Prostate gland (tissue), 2 donors: ENCODE measurements at regions not wholly inside any gene's neighbourhood (a gene's known extent, or its start where the extent isn't known, plus 50 kb on each side); places are given as distances from the start of the nearest gene placed in this dataset.

Source experiments
- DNase-seq: peaks from one replicate; pipeline ENCODE4 v3.0.0-alpha.2; 2019; ENCODE audit warnings: low spot score
- H3K27ac ChIP-seq, 2 donors: fragments of 200-600 bp; sonication (generic); 2 replicates each; pipeline ENCODE4 v1.5.1; 2017 to 2019
- H3K27me3 ChIP-seq: fragments of 200-600 bp; sonication (generic); replicated peaks from 2 replicates; pipeline ENCODE4 v1.5.1; 2019; ENCODE audit not compliant: insufficient read depth
- H3K36me3 ChIP-seq, 2 donors: fragments of 200-600 bp; sonication (generic); 1 replicate in 1 of 2; 2 replicates in 1 of 2; pipeline versions ENCODE4 v1.5.1 to v1.8.1; 2017 to 2019
- H3K4me1 ChIP-seq: fragments of 200-600 bp; sonication (generic); replicated peaks from 2 replicates; pipeline ENCODE4 v1.5.1; 2019
- H3K4me3 ChIP-seq, 2 donors: fragments of 200-600 bp; sonication (generic); 2 replicates each; pipeline ENCODE4 v1.5.1; 2017 to 2019
- H3K9me3 ChIP-seq: fragments of 200-600 bp; sonication (generic); 2 replicates; pipeline ENCODE4 v1.5.1; 2017
- POLR2A ChIP-seq: fragments of 450-650 bp; IDR thresholded peaks from one replicate; pipeline ENCODE4 v1.6.1; 2016; ENCODE audit warnings: antibody characterized with exemption, mild to moderate bottlenecking
- POLR2AphosphoS5 ChIP-seq: sonication (generic); formaldehyde crosslinking; IDR thresholded peaks from one replicate; pipeline ENCODE4 v1.6.1; 2017; ENCODE audit warnings: antibody characterized with exemption
- WGBS: methylation state at CpG from one replicate; pipeline ENCODE4 v1.1.5; 2018; 5-methylcytosine and 5-hydroxymethylcytosine counted together
- intact Hi-C: fragments of 100-400 bp; cut with DNase I; formaldehyde crosslinking; loops from one replicate; pipeline ENCODE4 v1.14.2; 2022
- TF ChIP-seq, protein P1 (sequence below), 4 experiments: fragments of 200-600 bp in 2 of 4; fragments of 450-650 bp in 2 of 4; sonication (generic) in 2 of 4; IDR thresholded peaks; 1 replicate in 3 of 4; 2 replicates in 1 of 4; pipeline ENCODE4 v1.5.1; 2016 to 2019; ENCODE audit warnings: antibody characterized with exemption in 4 of 4, mild to moderate bottlenecking in 2 of 4, moderate library complexity in 2 of 4

DNA sequence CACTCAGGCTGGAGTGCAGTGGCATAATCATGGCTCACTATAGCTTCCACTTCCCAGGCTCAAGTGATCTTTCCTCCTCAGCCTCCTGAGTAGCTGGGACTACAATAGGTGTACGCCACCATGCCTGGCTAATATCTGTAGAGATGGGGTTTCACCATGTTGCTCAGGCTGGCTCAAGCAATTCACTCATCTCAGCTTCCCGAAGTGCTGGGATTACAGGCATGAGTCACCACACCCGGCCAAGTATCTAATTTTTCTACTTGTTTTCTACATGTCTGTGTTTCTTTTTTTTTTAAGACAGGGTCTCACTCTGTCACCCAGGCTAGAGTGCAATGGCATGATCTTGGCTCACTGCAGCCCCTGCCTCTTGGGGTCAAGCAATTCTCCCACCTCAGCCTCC is 119.7 kb upstream of the MED13L start:
- DNase-seq, result no peak
- intact Hi-C loops, result no loop called here
- TF ChIP-seq POLR2A, result no peak
- TF ChIP-seq, protein P1, sequence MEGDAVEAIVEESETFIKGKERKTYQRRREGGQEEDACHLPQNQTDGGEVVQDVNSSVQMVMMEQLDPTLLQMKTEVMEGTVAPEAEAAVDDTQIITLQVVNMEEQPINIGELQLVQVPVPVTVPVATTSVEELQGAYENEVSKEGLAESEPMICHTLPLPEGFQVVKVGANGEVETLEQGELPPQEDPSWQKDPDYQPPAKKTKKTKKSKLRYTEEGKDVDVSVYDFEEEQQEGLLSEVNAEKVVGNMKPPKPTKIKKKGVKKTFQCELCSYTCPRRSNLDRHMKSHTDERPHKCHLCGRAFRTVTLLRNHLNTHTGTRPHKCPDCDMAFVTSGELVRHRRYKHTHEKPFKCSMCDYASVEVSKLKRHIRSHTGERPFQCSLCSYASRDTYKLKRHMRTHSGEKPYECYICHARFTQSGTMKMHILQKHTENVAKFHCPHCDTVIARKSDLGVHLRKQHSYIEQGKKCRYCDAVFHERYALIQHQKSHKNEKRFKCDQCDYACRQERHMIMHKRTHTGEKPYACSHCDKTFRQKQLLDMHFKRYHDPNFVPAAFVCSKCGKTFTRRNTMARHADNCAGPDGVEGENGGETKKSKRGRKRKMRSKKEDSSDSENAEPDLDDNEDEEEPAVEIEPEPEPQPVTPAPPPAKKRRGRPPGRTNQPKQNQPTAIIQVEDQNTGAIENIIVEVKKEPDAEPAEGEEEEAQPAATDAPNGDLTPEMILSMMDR (IDR thresholded peaks at IDR 0.05), result no peak
- no peak for TF ChIP-seq POLR2AphosphoS5
- Histone ChIP-seq H3K27ac (no peak overlapping the region), H3K9me3 (no peaks in the 10 kb centered on the region), H3K27me3 (no peaks in the 10 kb centered on the region), H3K4me1 (no peaks in the 10 kb centered on the region), H3K4me3 (no peak overlapping the region), H3K36me3 (no peaks in the 10 kb centered on the region)
- WGBS, result 87% methylated on average over 3 of the region's 3 CpGs

DNA sequence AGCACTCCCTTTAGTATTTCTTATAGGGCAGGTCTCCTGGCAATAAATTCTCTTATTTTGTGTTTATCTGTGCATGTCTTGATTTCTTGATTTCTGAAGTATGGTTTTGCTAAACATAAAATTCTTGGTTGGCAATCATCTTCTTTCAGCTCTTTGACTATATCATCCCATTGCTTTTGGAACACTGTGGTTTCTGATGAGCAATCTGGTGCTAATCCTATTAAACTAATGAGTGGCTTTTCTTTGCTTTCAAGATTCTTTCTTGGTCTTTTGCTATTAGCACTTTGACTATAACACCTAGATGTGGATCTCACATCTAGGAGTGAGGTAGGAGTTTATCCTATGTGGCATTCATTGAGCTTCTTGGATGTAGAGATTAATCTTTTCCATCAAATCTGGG is 120.7 kb upstream of the MED13L start:
- Histone ChIP-seq H3K9me3 (no peaks in the 10 kb centered on the region), H3K27ac (no peak overlapping the region), H3K4me3 (no peak overlapping the region), H3K36me3 (no peaks in the 10 kb centered on the region), H3K4me1 (no peaks in the 10 kb centered on the region), H3K27me3 (no peaks in the 10 kb centered on the region)
- no peak for DNase-seq
- no peak for TF ChIP-seq POLR2AphosphoS5
- TF ChIP-seq POLR2A, result no peak
- TF ChIP-seq, protein P1 (IDR thresholded peaks at IDR 0.05), result no peak
- intact Hi-C loops, result no loop called here

DNA sequence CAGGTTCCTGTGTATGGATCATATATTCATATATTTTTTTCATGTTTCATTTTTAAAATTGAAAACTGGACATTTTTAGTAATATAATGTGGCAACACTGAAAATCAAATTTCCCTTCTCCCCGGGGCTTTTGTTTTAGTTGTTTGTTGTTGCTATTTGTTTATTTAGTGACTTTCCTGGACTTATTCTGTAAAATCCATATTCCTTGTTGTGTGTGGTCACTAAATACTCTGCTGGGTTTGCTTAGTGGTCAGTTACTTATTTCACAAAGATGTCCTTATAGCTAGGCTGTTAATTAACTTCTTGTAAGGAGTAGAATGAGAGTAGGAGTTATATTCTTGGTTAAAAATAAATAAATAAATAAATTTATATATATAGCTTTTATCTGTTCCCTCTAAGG is 121.6 kb upstream of the MED13L start:
- WGBS, result 86% methylated on average over 1 of the region's 1 CpG
- Histone ChIP-seq H3K9me3 (no peaks in the 10 kb centered on the region), H3K27me3 (no peaks in the 10 kb centered on the region), H3K36me3 (no peaks in the 10 kb centered on the region), H3K4me1 (no peaks in the 10 kb centered on the region), H3K4me3 (no peak overlapping the region), H3K27ac (no peak overlapping the region)
- TF ChIP-seq POLR2A (no peak), POLR2AphosphoS5 (no peak)
- TF ChIP-seq, protein P1 (IDR thresholded peaks at IDR 0.05), result no peak
- intact Hi-C loops, result no loop called here
- DNase-seq, result no peak

DNA sequence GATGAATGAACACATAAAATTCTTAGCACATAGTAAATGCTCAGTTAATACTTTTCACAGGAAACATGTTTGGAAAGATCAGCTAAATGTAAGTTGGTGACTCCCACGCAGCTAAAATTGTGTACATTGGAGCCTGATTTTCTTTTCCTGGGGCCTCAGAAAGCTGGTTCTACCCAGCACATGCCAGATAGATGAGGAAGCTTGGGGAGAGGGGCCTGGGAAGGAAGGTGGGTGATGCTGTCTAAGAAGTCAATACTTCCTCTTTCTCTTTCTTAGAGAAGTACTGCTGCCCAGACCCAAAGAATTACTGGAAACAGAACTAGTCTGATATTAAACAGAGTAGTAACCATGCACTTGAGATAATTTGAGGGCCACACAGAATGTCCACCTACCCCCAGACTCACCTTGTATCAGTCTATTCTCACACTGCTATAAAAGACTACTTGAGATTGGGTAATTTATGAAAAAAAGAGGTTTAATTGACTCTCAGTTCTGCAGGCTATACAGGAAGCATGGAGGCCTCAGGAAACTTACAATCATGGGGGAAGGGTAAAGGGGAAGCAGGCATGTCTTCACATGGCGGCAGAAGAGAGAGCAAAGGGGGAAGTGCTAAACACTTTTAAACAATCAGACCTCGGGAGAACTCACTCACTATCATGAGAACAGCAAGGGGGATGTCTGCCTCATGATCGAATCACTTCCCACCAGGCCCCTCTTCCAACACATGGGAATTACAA is 123.3 kb upstream of the MED13L start:
- TF ChIP-seq, protein P1 (IDR thresholded peaks at IDR 0.05), result no peak
- no peak for TF ChIP-seq POLR2AphosphoS5
- no peak for TF ChIP-seq POLR2A
- no peaks in the 10 kb centered on the region for H3K36me3 ChIP-seq
- H3K27ac ChIP-seq, result no peak overlapping the region
- H3K4me1 ChIP-seq, result peaks cover 3% of the 10 kb centered on the region
- WGBS, result 89% methylated on average over 4 of the region's 4 CpGs
- no peaks in the 10 kb centered on the region for H3K27me3 ChIP-seq
- H3K9me3 ChIP-seq, result no peaks in the 10 kb centered on the region
- intact Hi-C loops, result no loop called here
- DNase-seq, result no peak
- H3K4me3 ChIP-seq, result no peak overlapping the region

DNA sequence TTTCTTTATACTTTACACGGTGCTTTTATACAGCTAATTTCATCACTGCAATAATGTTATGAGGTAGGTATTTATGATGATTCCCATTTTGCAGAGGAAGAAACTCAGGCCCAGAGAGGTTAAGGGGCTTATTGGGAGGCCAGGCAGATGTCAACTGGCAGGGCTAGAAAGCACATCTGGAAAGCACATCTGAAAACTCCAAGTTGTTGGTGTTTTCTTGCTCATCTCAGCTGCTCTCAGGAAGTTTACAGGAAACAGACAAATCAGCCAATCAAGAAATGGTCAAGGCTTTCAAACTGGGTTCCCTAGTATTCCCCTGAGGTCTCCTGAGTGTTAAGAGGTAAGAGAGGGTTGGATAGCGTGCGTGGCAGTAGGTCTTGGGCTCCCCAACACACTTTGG is 124.1 kb upstream of the MED13L start:
- H3K36me3 ChIP-seq, result no peaks in the 10 kb centered on the region
- intact Hi-C loops, result no loop called here
- no peaks in the 10 kb centered on the region for H3K27me3 ChIP-seq
- no peak for DNase-seq
- peaks cover 5% of the 10 kb centered on the region for H3K4me1 ChIP-seq
- H3K27ac ChIP-seq, result no peak overlapping the region
- H3K9me3 ChIP-seq, result no peaks in the 10 kb centered on the region
- no peak overlapping the region for H3K4me3 ChIP-seq
- TF ChIP-seq, protein P1 (IDR thresholded peaks at IDR 0.05), result no peak
- TF ChIP-seq POLR2AphosphoS5 (no peak), POLR2A (no peak)
- 73% methylated on average over 3 of the region's 3 CpGs for WGBS
